ENCODE measurements at regions not wholly inside any gene's neighbourhood (a gene's known extent, or its start where the extent isn't known, plus 50 kb on each side); places are given as distances from the start of the nearest gene placed in this dataset.

- no peak for DNase-seq
Measured at GRCh38 chr18:25710981-25711380, 359.0 kb upstream of the ZNF521 start.

DNA sequence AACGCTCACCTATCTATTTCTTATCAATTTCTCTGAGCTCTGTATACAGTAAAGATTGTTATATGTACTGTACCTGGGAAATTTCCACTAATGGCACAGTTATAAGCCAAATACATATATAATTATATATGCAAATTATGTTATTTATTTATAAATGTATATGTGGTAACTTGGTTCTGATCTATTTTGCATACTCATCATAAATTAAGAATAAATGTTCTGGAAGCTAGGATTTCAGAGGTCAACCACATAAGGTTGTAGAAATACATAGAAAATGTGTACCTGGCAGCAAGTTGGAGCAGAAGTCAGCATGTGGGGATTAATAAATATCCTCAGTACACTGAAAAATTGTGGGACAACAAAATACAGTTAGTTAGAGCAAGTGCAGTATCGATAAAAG is 353.7 kb upstream of the ZNF521 start:
- DNase-seq: no peak

- no peak for DNase-seq
Measured at GRCh38 chr18:25704494-25704893, 352.5 kb upstream of the ZNF521 start.

DNA sequence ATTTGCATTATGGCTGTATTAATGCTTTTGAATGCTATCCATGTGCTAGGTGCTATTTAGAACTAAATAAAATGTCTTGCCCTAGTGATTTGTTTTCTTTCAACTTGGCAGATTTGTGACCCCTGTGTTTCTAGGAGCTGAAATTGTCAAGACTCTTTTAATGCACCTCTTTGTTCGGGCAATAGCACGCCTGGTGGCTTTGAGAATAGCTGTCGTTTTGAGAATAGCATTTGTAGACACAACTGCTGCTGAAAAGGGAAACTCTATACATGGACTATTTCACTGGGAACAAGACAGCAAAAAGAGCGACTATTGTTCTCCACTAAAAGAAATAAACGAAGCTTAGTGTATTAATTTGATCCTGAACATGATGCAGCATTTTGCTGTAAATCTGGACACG is 352.1 kb upstream of the ZNF521 start:
- DNase-seq: no peak

GRCh38 chr18:25701821-25702220 is 349.9 kb upstream of the ZNF521 start:
- no peak for DNase-seq

- no peak for DNase-seq
Measured at GRCh38 chr18:25686960-25687500, 335.1 kb upstream of the ZNF521 start.

- no peak for DNase-seq
Measured at GRCh38 chr18:25685088-25685487, 333.1 kb upstream of the ZNF521 start.

DNA sequence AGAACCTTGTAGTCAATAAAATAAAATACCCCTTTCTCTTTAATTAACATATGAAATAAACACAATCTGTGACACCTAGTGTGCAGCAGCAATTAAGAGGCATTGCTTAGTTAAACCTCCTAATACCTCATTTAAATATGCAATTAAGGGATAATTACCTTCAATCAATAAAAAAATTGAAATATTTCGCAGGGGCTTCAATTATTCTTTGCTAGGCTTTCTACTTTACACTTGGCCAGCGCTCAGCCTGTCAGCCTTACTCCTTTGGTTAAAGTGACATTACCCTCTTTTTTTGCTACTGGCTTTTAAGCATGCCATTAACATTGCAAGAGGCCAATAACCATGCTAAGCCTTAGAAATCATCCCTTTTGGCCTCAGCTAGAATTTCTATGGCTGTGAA is 327.5 kb upstream of the ZNF521 start:
- no peak for DNase-seq

DNA sequence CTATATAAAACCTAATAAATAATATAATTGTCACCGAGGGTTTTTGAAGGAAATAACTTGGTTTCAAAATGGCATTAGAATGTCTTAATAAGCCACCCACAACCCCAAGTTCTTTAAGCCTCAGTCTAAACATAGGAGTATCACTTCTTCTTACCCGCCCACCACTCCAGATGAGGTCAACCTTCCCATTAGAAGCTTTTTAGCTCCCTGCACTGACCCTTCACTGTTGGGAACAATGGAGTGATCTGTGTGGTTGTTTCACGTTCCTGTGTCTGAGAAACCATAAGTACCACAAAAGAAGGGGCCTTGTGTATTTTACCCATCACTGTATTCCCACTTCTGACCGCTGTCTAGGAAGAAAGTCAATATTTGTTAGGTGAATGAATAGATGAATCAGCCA is 326.3 kb upstream of the ZNF521 start:
- no peak for DNase-seq

GRCh38 chr18:25675123-25675850 is 323.3 kb upstream of the ZNF521 start:
- DNase-seq: no peak

GRCh38 chr18:25674183-25674582 is 322.2 kb upstream of the ZNF521 start:
- no peak for DNase-seq

DNA sequence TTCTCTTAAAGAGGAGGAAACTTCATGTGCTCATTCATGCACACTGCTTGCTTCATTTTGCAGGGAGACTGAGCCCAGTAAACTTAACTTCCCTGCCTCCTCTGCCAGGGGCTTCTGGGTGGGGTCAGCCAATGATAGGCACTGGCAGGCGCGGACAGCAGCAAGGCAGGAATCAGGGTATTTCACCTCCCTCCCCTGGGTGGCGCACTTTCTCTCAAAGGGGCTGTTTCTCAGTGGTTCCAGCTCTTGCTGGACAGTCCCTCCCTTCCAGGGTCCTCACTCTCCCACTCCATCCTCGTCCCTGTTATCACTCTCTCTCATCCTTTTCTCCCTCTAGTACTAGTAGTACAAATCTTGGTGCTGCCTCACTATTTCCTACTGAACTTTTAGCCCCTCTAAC is 320.5 kb upstream of the ZNF521 start:
- DNase-seq: no peak

GRCh38 chr18:25669741-25670140 is 317.8 kb upstream of the ZNF521 start:
- no peak for DNase-seq

DNA sequence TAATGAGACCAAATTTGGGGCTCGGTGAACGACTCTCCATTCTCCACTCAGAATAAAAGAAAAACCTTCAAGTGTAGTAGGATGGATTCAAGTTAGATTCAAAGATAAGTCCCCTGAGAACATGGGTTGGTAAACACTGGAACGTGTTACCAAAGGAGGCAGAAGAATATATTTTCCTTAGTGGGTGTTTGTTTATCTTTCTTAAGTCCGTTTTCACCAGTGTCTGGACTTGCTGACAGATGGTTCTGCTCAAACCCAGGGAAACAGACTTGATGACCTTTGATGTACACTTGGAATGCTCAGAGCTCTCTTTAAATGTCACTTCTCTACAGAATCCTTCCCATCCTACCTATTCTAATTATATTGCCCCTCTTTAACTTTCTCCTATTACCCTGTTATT is 310.3 kb upstream of the ZNF521 start:
- no peak for DNase-seq

DNA sequence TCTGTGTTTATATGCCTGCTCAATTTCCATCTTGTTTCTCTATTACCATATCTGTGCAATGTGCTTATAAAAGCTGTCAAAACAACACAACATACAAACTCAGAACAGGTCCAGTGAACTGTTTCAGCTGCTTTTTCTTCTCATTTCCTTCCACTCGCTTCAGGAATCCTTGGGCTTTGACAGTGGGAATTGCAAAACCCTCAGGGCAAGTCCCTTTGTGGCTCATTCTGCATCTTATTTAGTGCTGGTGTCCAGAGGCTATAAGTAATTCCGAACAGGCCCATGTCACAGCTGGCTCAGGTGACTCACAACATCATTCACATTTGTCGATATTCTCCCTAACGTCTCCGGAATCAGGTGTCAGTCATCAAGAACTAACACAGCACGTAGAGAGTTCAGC is 309.9 kb upstream of the ZNF521 start:
- DNase-seq: no peak

DNA sequence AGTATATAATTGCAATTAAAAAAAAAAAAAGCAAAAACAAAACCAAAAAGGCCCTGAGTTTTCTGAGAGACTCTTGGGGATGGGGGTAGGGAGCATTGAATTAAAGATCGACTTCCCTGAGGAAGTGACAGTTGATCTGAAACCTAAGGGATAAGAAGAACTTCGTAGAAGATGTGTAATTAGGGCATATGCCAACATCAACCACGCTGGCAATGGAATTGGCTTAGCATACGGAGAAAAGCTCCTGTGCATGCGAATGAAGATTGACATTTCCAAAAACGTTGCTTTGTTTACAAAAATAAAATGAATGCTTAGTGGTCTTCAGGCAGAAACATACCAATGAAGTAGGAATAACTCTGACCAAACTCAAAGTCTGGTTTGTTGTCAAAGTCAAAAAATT is 307.6 kb upstream of the ZNF521 start:
- DNase-seq: no peak

DNA sequence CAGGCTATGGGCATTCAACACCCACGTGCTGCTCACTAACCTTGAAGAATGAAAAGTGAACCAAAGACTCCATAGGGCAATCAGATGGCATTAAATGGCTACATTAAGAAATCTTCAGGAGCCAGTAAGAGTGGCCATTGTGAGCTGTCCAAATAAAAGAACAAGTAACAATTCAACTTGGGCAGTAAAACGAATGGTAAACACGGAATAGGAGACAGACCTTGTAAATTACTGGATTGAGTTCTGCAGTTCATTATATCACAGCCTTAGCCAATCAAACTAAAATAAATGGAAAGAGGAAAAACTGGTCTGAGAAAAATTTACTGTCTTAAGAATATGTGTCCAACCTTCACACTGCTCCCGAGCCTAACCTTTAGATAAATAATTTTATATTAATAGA is 306.5 kb upstream of the ZNF521 start:
- DNase-seq: no peak

GRCh38 chr18:25651553-25651952 is 299.6 kb upstream of the ZNF521 start:
- no peak for DNase-seq

- no peak for DNase-seq
Measured at GRCh38 chr18:25650201-25650941, 298.4 kb upstream of the ZNF521 start.

DNA sequence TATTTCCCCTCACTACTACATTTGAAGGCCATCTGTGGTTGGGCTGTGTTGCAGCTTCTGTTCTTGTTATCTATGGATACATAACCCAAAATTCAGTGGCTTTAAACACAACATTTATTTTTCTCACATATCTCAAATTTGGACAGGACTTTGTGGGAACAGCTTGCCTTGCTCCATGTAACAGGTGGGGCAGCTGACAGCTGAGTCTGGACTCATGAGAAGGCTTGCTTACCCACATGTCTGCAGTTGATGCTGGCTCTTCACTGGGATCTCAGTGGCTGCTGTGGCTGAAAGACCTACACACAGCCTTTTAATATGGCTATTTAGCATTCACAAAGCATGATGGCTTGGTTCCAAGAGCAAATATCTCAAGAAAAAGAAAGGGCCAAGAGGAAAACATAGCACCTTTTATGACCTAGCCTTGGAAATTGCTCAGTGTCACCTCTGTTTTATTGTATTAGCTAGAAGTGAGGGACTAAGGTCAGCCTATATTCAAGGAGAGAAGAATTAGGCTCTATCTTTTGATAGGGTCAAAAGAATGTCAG is 296.8 kb upstream of the ZNF521 start:
- no peak for DNase-seq

DNA sequence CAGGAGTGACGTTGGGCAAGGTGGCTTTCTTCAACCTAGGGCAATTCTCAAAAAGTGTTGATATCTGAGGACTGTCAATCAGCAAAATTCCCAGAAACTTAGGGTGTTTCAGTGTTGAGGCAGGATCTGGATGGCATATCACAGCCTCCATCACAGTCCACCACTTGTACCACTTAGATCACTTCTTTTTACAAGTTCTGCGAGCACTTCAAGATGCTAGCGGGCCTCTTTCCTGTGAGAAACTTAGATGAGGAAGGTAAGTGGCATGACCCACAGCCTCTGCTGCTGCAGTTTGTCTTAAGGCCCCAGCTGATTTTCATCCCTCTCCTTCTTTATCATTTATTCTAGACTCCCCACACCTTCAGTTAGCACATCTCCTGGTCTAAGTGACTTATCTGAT is 295.4 kb upstream of the ZNF521 start:
- no peak for DNase-seq

DNA sequence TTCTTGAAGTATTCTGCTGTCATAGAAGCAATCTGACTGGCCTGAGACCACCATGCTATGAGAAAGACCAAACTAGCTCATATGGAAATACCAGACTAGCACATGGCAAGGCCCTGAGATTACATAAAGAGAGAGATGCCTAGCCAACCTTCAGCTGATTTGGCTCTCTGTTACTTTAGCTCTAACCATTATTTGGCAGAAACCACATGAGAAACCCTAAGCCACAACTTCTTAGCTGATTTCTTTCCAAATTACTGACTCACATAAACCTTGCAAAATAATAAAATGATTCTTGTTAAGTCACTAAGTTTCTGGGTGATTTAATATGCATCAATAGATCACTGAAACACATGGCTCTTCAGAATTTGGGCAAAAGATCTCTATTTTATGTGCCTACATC is 295.0 kb upstream of the ZNF521 start:
- DNase-seq: no peak

DNA sequence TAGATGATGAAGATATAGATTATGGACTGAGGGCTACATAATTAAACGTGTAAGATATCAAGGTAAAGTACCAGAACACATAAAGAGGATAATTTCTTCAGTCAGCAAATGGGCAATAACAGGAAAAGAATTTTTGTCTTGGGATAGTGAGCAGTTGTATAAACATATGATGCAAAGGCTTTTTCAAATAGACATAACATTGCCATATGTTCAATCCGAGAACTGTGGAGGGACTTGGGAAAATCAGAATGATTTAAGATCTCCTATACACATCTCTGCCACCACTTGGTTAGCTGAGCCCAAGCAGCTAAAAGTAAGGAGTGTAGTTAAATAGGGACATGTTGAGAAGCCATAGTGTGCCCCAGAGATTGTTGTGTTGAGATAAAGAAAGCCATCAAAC is 287.6 kb upstream of the ZNF521 start:
- DNase-seq: no peak

GRCh38 chr18:25633563-25633962 is 281.6 kb upstream of the ZNF521 start:
- DNase-seq: no peak

Measured in activated CD4-positive, alpha-beta T cell treated with anti-CD3 and anti-CD28 coated beads, Interleukin-2, Interleukin-6, amounts not matched to agents 100 ng/mL and 50 ng/mL, durations not matched to agents 16 hours and 8 hours (primary cell).